HL-60/S4 treated with retinoic acid at 250 ng/mL for 4 days and 3 days (cell line): ENCODE measurements at regions not wholly inside any gene's neighbourhood (a gene's known extent, or its start where the extent isn't known, plus 50 kb on each side); places are given as distances from the start of the nearest gene placed in this dataset.
"Not testable (repeated sequence)": the region's sequence is repeated elsewhere in the genome, so short reads cannot be mapped to it uniquely, and the experiment has no call there.

Source experiments
- in situ Hi-C: fragments of 300-500 bp; cut with MboI; formaldehyde crosslinking; loops from 2 replicates; pipeline ENCODE4 v1.7.0; 2022; ENCODE audit warnings: low sequenced_read_pairs

GRCh38 chr9:104980039-104980654, 52.2 kb upstream of the ABCA1 start:
- in situ Hi-C loops: loop anchor here (25.0 kb wide), 1 partner anchor 157 kb away; no protein-coding TSS in a partner anchor

DNA sequence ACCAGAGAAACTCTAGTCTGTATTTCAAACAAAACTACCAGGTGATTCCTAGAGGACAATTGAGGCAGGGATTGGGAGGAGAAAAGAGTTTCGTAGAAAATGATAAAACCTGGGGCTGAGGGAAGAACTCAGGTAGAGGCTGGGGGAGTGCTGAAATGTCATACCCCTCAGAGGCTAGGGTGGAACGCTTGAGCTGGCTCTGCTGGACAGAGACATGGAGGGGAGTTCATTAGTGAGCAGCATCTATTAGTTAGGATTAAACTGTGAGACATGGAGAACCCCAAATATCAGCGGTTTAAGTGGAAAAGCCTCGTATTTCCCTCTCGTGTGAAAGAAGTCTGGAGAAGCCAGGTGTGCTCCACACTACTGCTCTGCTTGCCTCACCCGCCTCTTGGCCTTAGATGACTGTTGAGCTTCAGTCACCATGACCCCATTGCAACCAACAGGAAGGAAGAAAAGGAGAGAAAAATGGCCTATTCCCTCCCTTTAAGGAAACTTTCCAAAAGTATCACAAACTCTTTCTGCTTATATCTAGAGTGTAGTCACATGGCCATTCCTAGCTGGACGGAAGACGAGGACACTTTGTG, 53.7 kb upstream of the ABCA1 start:
- in situ Hi-C loops: loop anchor here (25.0 kb wide), 1 partner anchor 156 kb away; no protein-coding TSS in a partner anchor

DNA sequence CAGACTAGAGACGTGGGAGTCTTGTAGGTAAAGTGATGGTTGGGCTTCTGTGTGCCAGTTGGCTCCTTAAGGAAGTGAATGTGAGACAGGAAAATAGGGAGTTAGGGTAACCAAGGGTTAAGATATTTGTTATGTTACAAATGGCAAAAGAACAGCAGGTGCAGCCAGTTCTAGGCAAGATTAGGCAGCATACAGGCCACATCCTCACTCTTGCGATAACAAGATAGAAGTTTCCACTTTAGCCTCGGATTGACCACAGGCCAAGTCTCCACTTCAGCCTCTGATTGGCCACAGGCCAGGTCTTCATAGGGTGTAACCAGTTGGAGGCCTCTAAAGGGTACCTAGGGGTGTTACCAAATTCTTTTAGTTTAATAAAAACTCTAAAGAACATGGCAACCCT, 54.6 kb upstream of the ABCA1 start:
- in situ Hi-C loops: loop anchor here (25.0 kb wide), 1 partner anchor 155 kb away; no protein-coding TSS in a partner anchor

DNA sequence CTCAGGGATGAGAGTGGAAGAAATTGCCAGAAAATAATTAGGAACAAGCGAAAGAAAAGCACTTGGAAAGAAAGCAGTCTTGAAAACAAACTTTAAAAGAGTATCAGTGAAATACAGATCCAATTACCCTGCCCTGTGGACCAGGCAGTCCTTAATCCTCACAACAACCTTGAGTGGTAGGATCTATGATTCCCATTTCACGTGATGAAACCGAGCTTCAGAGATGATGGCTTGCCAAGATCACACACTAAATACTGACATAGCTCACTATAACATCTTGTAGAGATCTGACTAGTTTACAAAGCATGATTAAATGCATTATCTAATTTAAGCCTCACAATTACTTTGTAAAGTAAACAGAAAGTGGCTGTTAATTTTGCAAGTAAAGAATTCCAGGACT, 55.5 kb upstream of the ABCA1 start:
- in situ Hi-C loops: loop anchor here (25.0 kb wide), 1 partner anchor 154 kb away; no protein-coding TSS in a partner anchor

GRCh38 chr9:104984121-104984520, 56.2 kb upstream of the ABCA1 start:
- in situ Hi-C loops: loop anchor here (25.0 kb wide), 1 partner anchor 153 kb away; no protein-coding TSS in a partner anchor

GRCh38 chr9:104984542-104984941, 56.6 kb upstream of the ABCA1 start:
- in situ Hi-C loops: loop anchor here (25.0 kb wide), 1 partner anchor 153 kb away; no protein-coding TSS in a partner anchor

DNA sequence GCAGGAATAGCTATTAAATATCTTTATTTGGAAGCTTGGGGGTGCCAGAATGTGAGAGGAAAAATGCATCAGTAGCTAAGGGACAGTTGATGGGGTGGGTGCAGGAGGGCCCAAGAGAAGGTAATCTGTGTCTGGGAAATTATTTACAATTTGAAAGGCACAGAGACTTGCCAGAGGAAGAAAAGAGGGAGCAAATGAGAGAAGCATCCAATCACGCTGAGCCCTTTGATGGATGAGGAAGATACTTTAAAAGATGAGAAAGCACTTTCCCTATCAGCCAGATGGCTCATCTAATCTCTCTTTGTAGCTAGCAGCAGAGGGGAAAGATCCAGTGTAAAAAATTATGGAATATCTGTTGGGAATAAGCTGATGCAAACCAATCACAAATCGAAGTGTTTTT, 57.0 kb upstream of the ABCA1 start:
- in situ Hi-C loops: loop anchor here (25.0 kb wide), 1 partner anchor 152 kb away; no protein-coding TSS in a partner anchor

- in situ Hi-C loops: loop anchor here (25.0 kb wide), 1 partner anchor 151 kb away; no protein-coding TSS in a partner anchor
Measured at GRCh38 chr9:104986096-104986495, 58.1 kb upstream of the ABCA1 start.

DNA sequence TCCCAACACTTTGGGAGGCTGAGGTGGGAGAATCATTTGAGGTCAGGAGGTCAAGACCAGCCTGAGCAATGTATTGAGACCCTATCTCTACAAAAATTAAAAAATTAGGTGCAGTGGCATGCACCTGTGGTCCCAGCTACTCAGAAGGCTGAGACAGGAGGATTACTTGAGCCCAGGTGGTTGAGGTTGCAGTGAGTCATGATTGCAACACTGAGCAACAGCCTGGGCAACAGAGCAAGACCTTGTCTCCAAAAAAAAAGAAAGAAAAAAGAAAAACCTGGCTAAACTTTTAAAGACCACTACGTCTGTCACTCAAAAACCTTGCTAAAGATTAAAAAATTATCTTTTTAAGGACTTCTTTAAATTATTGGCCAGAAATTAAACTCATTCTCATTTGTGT, 59.8 kb upstream of the ABCA1 start:
- in situ Hi-C loops: loop anchor here (25.0 kb wide), 1 partner anchor 150 kb away; no protein-coding TSS in a partner anchor

- in situ Hi-C loops: loop anchor here (25.0 kb wide), 1 partner anchor 149 kb away; no protein-coding TSS in a partner anchor
Measured at GRCh38 chr9:104988539-104988938, 60.6 kb upstream of the ABCA1 start.

DNA sequence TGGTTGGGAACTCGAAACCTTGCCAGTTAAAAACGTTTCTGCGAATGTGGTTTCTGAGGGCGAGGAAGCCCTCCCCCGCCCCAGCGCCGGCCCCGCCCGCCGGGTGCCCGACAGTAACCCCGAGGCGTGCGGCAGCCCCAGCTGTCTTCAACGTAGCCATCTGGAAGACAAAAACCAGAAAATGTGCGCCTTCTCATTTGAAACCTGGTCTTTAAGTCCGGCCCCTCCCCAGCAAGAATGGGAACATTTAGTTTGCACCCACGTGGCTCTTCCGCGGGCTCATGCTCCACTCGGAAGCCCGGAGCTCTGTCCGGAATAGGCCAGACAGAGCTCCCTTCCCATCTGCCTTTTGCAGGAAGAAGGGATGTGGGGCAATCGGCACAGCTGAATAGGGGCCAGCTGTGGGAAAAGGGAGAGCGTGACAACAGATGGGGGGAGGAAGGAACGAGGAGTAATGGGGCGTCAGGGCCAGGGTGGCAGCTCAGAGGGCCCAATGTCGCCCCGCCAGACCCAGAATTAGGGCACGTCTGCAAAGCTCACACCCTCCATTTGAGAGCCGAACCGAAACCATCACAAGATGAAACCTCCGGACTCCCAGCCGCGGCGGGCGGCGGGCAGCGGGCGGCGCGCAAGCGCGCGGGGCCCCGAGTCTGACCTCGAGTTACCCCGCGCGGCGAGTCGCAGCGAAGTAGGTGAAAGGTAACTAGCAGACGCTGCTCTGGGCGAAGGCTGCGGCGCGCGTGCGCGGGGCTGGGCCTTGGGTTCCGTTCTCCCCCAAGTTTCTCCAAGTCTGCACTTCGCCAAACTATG, 63.4 kb upstream of the ABCA1 start:
- in situ Hi-C loops: loop anchor here (25.0 kb wide), 1 partner anchor 146 kb away; no protein-coding TSS in a partner anchor

DNA sequence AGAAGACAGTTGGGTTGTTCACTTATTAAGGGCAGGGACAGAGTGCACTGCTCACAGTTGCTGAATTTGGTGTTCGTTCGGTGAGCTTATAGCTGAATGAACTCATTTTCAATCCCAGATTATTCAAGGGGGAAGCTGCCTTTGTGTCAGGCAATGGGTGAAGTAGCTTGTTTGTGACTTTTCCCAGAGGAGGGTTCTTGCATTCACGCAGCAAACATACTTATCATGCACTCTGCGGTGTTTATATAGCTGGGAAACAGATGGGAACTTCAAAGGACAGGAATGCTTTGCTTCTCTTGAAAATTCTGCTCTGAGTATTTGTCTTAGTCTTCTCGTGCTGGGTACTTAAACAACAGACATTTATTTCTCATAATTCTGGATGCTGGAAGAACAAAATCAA, 64.7 kb upstream of the ABCA1 start:
- in situ Hi-C loops: loop anchor here (25.0 kb wide), 1 partner anchor 145 kb away; no protein-coding TSS in a partner anchor

DNA sequence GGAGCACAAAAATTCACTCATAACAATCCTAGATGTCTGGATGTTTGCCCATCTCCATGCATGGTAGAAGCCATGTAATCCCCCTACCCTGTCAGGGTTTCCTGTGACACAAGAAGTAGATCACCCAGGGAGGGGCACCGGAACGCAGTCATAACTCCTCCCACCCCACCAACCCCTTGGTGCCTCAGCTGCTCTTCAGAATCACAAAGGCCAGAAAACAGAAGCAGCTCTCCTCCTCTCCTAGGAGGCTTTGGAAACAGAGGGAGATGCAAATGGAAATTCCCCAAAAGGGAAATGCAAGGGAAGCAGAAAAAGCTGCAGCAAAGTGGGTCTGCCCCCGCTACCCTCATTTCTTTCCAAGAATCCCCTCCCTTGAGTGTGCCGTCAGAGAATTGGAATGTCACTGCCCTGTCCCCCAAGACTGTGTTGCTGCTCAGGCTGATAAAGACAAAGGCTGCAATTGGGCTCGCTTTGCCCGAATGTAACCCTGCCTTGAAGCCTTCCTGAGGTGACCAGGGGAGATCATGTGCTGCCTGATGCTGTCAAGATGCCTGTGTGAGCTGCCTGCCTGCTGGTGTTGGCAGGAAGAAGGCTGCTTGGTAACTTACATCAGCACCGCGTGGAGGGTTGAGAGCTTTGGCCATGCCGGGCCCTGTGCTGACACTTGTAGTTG, 65.5 kb upstream of the ABCA1 start:
- in situ Hi-C loops: loop anchor here (25.0 kb wide), 1 partner anchor 144 kb away; no protein-coding TSS in a partner anchor

- in situ Hi-C loops: loop anchor here (25.0 kb wide), 1 partner anchor 140 kb away; no protein-coding TSS in a partner anchor
Measured at GRCh38 chr9:104997536-104997935, 69.6 kb upstream of the ABCA1 start.

DNA sequence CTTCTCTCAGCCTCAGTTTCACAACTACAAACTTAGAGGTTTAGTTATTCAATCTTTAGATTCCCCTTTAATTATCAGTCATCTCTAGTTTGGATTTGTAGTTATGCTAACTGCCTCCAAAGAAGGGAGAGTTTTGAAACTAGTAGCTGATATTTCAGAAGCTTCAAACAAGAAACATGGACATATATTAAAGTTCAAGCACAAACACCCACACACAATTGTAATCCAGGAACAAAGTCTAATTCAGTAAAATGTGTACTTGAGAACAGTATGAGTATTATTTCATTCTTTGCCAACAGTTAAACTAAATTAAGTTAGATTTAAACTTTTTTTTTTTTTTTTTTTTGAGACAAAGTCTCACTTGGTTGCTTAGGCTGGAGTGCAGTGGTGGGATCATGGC, 71.2 kb upstream of the ABCA1 start:
- in situ Hi-C loops: loop anchor here (25.0 kb wide), 1 partner anchor 138 kb away; no protein-coding TSS in a partner anchor

DNA sequence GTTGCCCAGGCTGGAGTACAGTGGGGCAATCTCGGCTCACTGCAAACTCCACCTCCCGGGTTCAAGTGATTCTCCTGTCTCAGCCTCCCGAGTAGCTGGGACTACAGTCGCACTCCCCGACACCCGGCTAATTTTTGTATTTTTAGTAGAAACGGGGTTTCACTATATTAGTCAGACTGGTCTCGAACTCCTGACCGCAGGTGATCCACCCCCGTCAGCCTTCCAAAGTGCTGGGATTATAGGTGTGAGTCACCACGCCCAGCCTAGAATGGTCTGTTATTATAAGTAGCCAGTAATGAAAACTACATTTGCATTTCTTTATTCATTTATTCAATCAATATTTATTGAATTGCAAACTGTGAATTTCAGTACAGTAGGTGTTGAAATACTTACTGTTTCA, 72.6 kb upstream of the ABCA1 start:
- in situ Hi-C loops: not testable (repeated sequence)

GRCh38 chr9:105004466-105005090, 76.6 kb upstream of the ABCA1 start:
- in situ Hi-C loops: no loop called here

DNA sequence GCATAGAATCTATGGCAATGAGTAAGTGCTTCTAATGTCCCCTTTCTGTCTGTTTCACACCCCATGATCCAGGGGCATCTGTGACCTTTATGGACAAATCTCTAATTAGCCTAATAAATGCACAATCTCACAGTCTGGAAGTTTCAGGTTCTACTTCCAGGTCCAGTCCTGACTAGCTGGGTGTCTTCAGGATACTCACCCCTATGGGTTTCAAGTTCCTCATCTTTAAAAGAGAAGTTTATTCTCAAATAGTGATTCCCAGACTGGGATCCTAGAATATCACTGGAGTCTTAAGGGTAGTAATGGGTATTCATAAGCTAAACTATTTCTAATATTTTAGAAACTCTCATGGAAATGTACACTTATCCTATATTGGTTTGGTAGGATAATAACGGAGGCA, 77.2 kb upstream of the ABCA1 start:
- in situ Hi-C loops: no loop called here

DNA sequence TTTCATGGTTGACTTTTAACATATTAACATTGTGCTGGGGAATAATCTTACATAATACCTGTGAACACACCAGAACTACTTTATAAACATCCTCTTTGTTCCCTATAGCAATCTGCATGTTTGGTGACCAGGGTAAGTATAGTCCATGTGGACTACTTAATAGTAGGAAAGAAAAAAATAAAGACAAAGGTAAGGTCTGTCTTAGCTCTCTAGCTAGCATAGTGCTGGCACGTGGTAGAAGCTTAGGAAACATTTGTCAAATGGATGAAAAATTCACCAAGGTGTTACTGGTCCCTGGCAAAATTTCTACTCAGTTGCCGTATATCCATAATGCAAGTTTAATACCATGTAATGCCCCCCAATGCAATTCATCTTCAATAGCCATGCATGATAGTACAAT, 78.6 kb upstream of the ABCA1 start:
- in situ Hi-C loops: no loop called here

GRCh38 chr9:105007143-105007542, 79.2 kb upstream of the ABCA1 start:
- in situ Hi-C loops: no loop called here
